ENCODE measurements at regions not wholly inside any gene's neighbourhood (a gene's known extent, or its start where the extent isn't known, plus 50 kb on each side); places are given as distances from the start of the nearest gene placed in this dataset.

- TF ChIP-seq POLR2AphosphoS5 (IDR thresholded peaks at IDR 0.05; ENCODE audit: borderline replicate concordance, low read depth, low read length) (no peak), EZH2 (IDR thresholded peaks at IDR 0.05) (no peak), FOXP2 (optimal IDR thresholded peaks at IDR 0.05; ENCODE audit: control extremely low read depth, extremely low read length, insufficient read depth) (no peak)
These were observed 99.6 kb downstream of the LIG4 start for GRCh38 chr13:108115738-108116137.

All from SK-N-MC (cell line).